Mesenchymal stem cell (in vitro differentiated cells and primary cell): ENCODE measurements at regions not wholly inside any gene's neighbourhood (a gene's known extent, or its start where the extent isn't known, plus 50 kb on each side); places are given as distances from the start of the nearest gene placed in this dataset.
"Not testable (repeated sequence)": the region's sequence is repeated elsewhere in the genome, so short reads cannot be mapped to it uniquely, and the experiment has no call there.

ENCODE experiments used
- DNase-seq: peaks from one replicate; pipeline ENCODE4 v3.0.0-alpha.2; 2013
- H2AFZ ChIP-seq: one replicate; pipeline ENCODE4 v1.6.1; 2013; ENCODE audit warnings: low read depth, mild to moderate bottlenecking, control low read depth, inconsistent platforms, low read length, moderate library complexity
- H2AK5ac ChIP-seq: 2 replicates; pipeline ENCODE4 v1.6.1; 2013; ENCODE audit warnings: low read length, moderate library complexity, mild to moderate bottlenecking, inconsistent platforms; ENCODE audit not compliant: severe bottlenecking
- H2BK120ac ChIP-seq: one replicate; pipeline ENCODE4 v1.6.1; 2013; ENCODE audit warnings: low read depth, mild to moderate bottlenecking, inconsistent platforms, low read length, moderate library complexity
- H2BK12ac ChIP-seq, 2 experiments: one replicate each; pipeline ENCODE4 v1.6.1; 2013; ENCODE audit warnings: inconsistent platforms in 2 of 2, low read length in 2 of 2, mild to moderate bottlenecking in 2 of 2, moderate library complexity in 2 of 2, control low read depth in 1 of 2
- H2BK15ac ChIP-seq: one replicate; pipeline ENCODE4 v1.6.1; 2013; ENCODE audit warnings: mild to moderate bottlenecking, low read depth, inconsistent platforms; ENCODE audit not compliant: poor library complexity, severe bottlenecking
- H2BK5ac ChIP-seq: 2 replicates; pipeline ENCODE4 v1.6.1; 2013; ENCODE audit warnings: low read depth, mild to moderate bottlenecking, low read length, control low read depth, inconsistent platforms; ENCODE audit not compliant: poor library complexity, severe bottlenecking
- H3K14ac ChIP-seq, 2 experiments: one replicate each; pipeline ENCODE4 v1.6.1; 2013; ENCODE audit warnings: inconsistent platforms in 2 of 2, low read length in 2 of 2, control low read depth in 1 of 2, mild to moderate bottlenecking in 1 of 2, moderate library complexity in 1 of 2
- H3K18ac ChIP-seq, 2 experiments: one replicate each; pipeline ENCODE4 v1.6.1; 2013; ENCODE audit warnings: inconsistent platforms in 2 of 2, low read length in 2 of 2, control low read depth in 1 of 2, low read depth in 1 of 2, mild to moderate bottlenecking in 1 of 2
- H3K23ac ChIP-seq, 2 experiments: one replicate each; pipeline ENCODE4 v1.6.1; 2013; ENCODE audit warnings: inconsistent platforms in 2 of 2, low read length in 2 of 2, mild to moderate bottlenecking in 2 of 2, moderate library complexity in 2 of 2, control low read depth in 1 of 2
- H3K27ac ChIP-seq: 2 replicates; pipeline ENCODE4 v1.5.1; 2013; ENCODE audit warnings: mild to moderate bottlenecking, moderate library complexity, low read length, control low read depth, inconsistent platforms; ENCODE audit not compliant: poor library complexity, severe bottlenecking
- H3K27me3 ChIP-seq, 2 experiments: 2 replicates each; pipeline versions ENCODE4 v1.6.1 to v1.7.0; 2013; ENCODE audit warnings: low read length in 2 of 2, mild to moderate bottlenecking in 2 of 2, moderate library complexity in 2 of 2, control low read depth in 1 of 2, inconsistent platforms in 1 of 2; ENCODE audit not compliant: control insufficient read depth in 1 of 2, insufficient read depth in 1 of 2
- H3K36me3 ChIP-seq, 2 experiments: 2 replicates each; pipeline versions ENCODE4 v1.6.1 to v1.7.0; 2013; ENCODE audit warnings: low read length in 2 of 2, control low read depth in 1 of 2, inconsistent platforms in 1 of 2, low read depth in 1 of 2, mild to moderate bottlenecking in 1 of 2; ENCODE audit not compliant: insufficient read depth in 2 of 2, control insufficient read depth in 1 of 2
- H3K4ac ChIP-seq, 2 experiments: one replicate each; pipeline ENCODE4 v1.6.1; 2013; ENCODE audit warnings: inconsistent platforms in 2 of 2, low read length in 2 of 2, mild to moderate bottlenecking in 2 of 2, moderate library complexity in 2 of 2, control low read depth in 1 of 2, low read depth in 1 of 2
- H3K4me1 ChIP-seq: 2 replicates; pipeline ENCODE4 v1.6.1; 2013; ENCODE audit warnings: low read depth, low read length, control low read depth; ENCODE audit not compliant: control insufficient read depth, insufficient read depth
- H3K4me2 ChIP-seq: 2 replicates; pipeline ENCODE4 v1.6.1; 2013; ENCODE audit warnings: low read length, mild to moderate bottlenecking, inconsistent platforms; ENCODE audit not compliant: poor library complexity, severe bottlenecking
- H3K4me3 ChIP-seq, 2 experiments: 2 replicates each; pipeline versions ENCODE4 v1.5.1 to v1.7.0; 2013; ENCODE audit warnings: low read length in 2 of 2, mild to moderate bottlenecking in 2 of 2, control low read depth in 1 of 2, low read depth in 1 of 2; ENCODE audit not compliant: insufficient read depth in 1 of 2
- H3K79me1 ChIP-seq: replicated peaks from 2 replicates; pipeline ENCODE4 v1.6.1; 2013; ENCODE audit warnings: mild to moderate bottlenecking, control low read depth, low read length, inconsistent platforms; ENCODE audit not compliant: poor library complexity, severe bottlenecking
- H3K9ac ChIP-seq: 2 replicates; pipeline ENCODE4 v1.7.0; 2013; ENCODE audit warnings: mild to moderate bottlenecking, low read length, moderate library complexity
- H3K9me3 ChIP-seq: 2 replicates; pipeline ENCODE4 v1.7.0; 2013; ENCODE audit warnings: mild to moderate bottlenecking, low read length; ENCODE audit not compliant: control insufficient read depth
- H4K8ac ChIP-seq: one replicate; pipeline ENCODE4 v1.6.1; 2013; ENCODE audit warnings: inconsistent platforms, mild to moderate bottlenecking, low read length, moderate library complexity
- H4K91ac ChIP-seq: one replicate; pipeline ENCODE4 v1.6.1; 2013; ENCODE audit warnings: mild to moderate bottlenecking, low read length, inconsistent platforms
- WGBS: methylation state at CpG from one replicate; pipeline ENCODE4 v1.1.7; 2013; ENCODE audit warnings: mixed read lengths; 5-methylcytosine and 5-hydroxymethylcytosine counted together

- H3K4me3 ChIP-seq: no peak overlapping the region
- DNase-seq: no peak
- no peak overlapping the region for H2BK120ac ChIP-seq
- H2BK15ac ChIP-seq: no peak overlapping the region
- no peak overlapping the region for H3K4me2 ChIP-seq
- H3K23ac ChIP-seq: no peak overlapping the region
- WGBS: 89% methylated on average over 6 of the region's 7 CpGs
- peaks cover 20% of the 10 kb centered on the region for H3K9me3 ChIP-seq
- H3K27ac ChIP-seq: no peak overlapping the region
- H2AK5ac ChIP-seq: no peak overlapping the region
- no peak overlapping the region for H4K8ac ChIP-seq
- H3K9ac ChIP-seq: no peak overlapping the region
- no peaks in the 10 kb centered on the region for H3K36me3 ChIP-seq
- no peak overlapping the region for H2BK5ac ChIP-seq
- H3K14ac ChIP-seq: no peak overlapping the region
- no peak overlapping the region for H3K18ac ChIP-seq
- H4K91ac ChIP-seq: no peak overlapping the region
- no peak overlapping the region for H2AFZ ChIP-seq
- peaks cover 32 to 77% of the 10 kb centered on the region in 2 experiments for H3K27me3 ChIP-seq
- H3K4me1 ChIP-seq: no peaks in the 10 kb centered on the region
- H3K4ac ChIP-seq: no peak overlapping the region
- no peaks in the 10 kb centered on the region for H3K79me1 ChIP-seq
- H2BK12ac ChIP-seq: no peak overlapping the region
These were observed 61.1 kb upstream of the TINAGL1 start for GRCh38 chr1:31515056-31515775.

GRCh38 chr1:31515936-31516335, 60.4 kb upstream of the TINAGL1 start:
- H4K8ac ChIP-seq: no peak overlapping the region
- no peaks in the 10 kb centered on the region for H3K4me1 ChIP-seq
- no peak overlapping the region for H2BK5ac ChIP-seq
- H2BK120ac ChIP-seq: no peak overlapping the region
- H3K9ac ChIP-seq: no peak overlapping the region
- no peak overlapping the region for H2AK5ac ChIP-seq
- no peak overlapping the region for H3K4me3 ChIP-seq
- H3K36me3 ChIP-seq: no peaks in the 10 kb centered on the region
- no peak overlapping the region for H3K14ac ChIP-seq
- H3K79me1 ChIP-seq: no peaks in the 10 kb centered on the region
- H2BK12ac ChIP-seq: no peak overlapping the region
- WGBS: 65% methylated on average over 2 of the region's 4 CpGs
- H3K27ac ChIP-seq: no peak overlapping the region
- H4K91ac ChIP-seq: no peak overlapping the region
- DNase-seq: no peak
- no peak overlapping the region for H2BK15ac ChIP-seq
- H3K4me2 ChIP-seq: no peak overlapping the region
- H3K9me3 ChIP-seq: peaks cover 20% of the 10 kb centered on the region
- H3K4ac ChIP-seq: no peak overlapping the region
- H3K23ac ChIP-seq: no peak overlapping the region
- H2AFZ ChIP-seq: no peak overlapping the region
- no peak overlapping the region for H3K18ac ChIP-seq
- H3K27me3 ChIP-seq: peaks cover 25 to 77% of the 10 kb centered on the region in 2 experiments

- no peak overlapping the region for H4K91ac ChIP-seq
- no peak overlapping the region for H2BK120ac ChIP-seq
- H2AK5ac ChIP-seq: no peak overlapping the region
- H2BK15ac ChIP-seq: no peak overlapping the region
- H3K27me3 ChIP-seq: peaks cover 15 to 68% of the 10 kb centered on the region in 2 experiments
- H2AFZ ChIP-seq: no peak overlapping the region
- H3K23ac ChIP-seq: no peak overlapping the region
- 67% methylated on average over 5 of the region's 5 CpGs for WGBS
- H3K4ac ChIP-seq: no peak overlapping the region
- no peak overlapping the region for H3K18ac ChIP-seq
- H3K36me3 ChIP-seq: no peaks in the 10 kb centered on the region
- H3K9ac ChIP-seq: no peak overlapping the region
- no peak overlapping the region for H3K4me2 ChIP-seq
- no peak overlapping the region for H2BK5ac ChIP-seq
- H3K27ac ChIP-seq: no peak overlapping the region
- H3K79me1 ChIP-seq: no peaks in the 10 kb centered on the region
- H3K4me3 ChIP-seq: no peak overlapping the region
- H3K4me1 ChIP-seq: no peaks in the 10 kb centered on the region
- peaks cover 20% of the 10 kb centered on the region for H3K9me3 ChIP-seq
- no peak overlapping the region for H3K14ac ChIP-seq
- no peak overlapping the region for H4K8ac ChIP-seq
- H2BK12ac ChIP-seq: no peak overlapping the region
- DNase-seq: no peak
These were observed 59.0 kb upstream of the TINAGL1 start for GRCh38 chr1:31517301-31517700.

GRCh38 chr1:31517986-31518385, 58.3 kb upstream of the TINAGL1 start:
- not testable (repeated sequence) for H2BK120ac ChIP-seq, H3K4me1 ChIP-seq, H3K14ac ChIP-seq, H3K4ac ChIP-seq, H3K4me3 ChIP-seq, H3K27ac ChIP-seq, H4K8ac ChIP-seq, H4K91ac ChIP-seq, H2AFZ ChIP-seq, H3K9ac ChIP-seq, H3K18ac ChIP-seq, H3K4me2 ChIP-seq, H2BK15ac ChIP-seq, H3K23ac ChIP-seq, H2AK5ac ChIP-seq, DNase-seq, H3K79me1 ChIP-seq, H2BK5ac ChIP-seq, H2BK12ac ChIP-seq, H3K36me3 ChIP-seq
- Histone ChIP-seq H3K9me3 (peaks cover 20% of the 10 kb centered on the region), H3K27me3 (peaks cover 8 to 67% of the 10 kb centered on the region in 2 experiments)
- no CpG with 5 or more reads among the region's 2 CpGs for WGBS
